Bronchial epithelial cell (primary cell): ENCODE measurements at regions not wholly inside any gene's neighbourhood (a gene's known extent, or its start where the extent isn't known, plus 50 kb on each side); places are given as distances from the start of the nearest gene placed in this dataset.
"Not testable (repeated sequence)": the region's sequence is repeated elsewhere in the genome, so short reads cannot be mapped to it uniquely, and the experiment has no call there.

Experiments used
- DNase-seq: peaks from one replicate; pipeline ENCODE4 v3.0.0-alpha.2; 2010; ENCODE audit warnings: low read depth
- FAIRE-seq: peaks from 2 replicates; lab custom pipeline; 2011; peaks lifted over from hg19 to GRCh38; lab: Jason Lieb, UNC
- H3K27me3 ChIP-seq: 2 replicates; pipeline ENCODE4 v1.5.1; 2011; ENCODE audit warnings: low read length; ENCODE audit not compliant: control insufficient read depth, insufficient read depth
- H3K36me3 ChIP-seq: 2 replicates; pipeline ENCODE4 v1.5.1; 2011; ENCODE audit warnings: low read length; ENCODE audit not compliant: control insufficient read depth, insufficient read depth
- H3K4me3 ChIP-seq: 2 replicates; pipeline ENCODE4 v1.5.1; 2011; ENCODE audit warnings: mild to moderate bottlenecking, low read depth, low read length, control low read depth
- TF ChIP-seq, protein P1 (sequence below): IDR thresholded peaks from 2 replicates; pipeline ENCODE4 v1.5.1; 2011; ENCODE audit warnings: mild to moderate bottlenecking, moderate library complexity, low read length, control low read depth, inconsistent platforms; ENCODE audit not compliant: insufficient read depth, severe bottlenecking

DNA sequence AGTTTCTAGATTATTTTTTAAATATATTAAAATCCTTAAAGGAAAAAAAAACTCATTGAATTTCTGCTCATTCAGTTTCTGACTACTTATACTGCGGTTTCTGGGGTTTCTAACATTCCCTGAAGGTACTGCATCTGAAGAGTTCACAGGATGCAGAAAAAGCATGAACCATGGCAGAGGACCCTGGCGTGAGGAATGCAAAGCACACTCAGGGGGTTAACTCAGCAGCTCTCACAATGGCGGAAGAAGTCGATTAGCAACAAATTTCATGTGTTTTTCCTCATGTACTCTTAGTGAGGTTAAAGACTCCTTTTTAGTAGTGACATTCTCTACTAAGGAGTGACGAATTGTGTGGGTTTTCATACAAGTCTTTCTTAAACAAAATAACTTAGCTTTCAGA is 975.6 kb downstream of the NCAM2 start:
- Histone ChIP-seq H3K36me3 (no peaks in the 10 kb centered on the region), H3K27me3 (no peaks in the 10 kb centered on the region), H3K4me3 (no peak overlapping the region)
- FAIRE-seq (no peak), DNase-seq (no peak)
- TF ChIP-seq, protein P1, sequence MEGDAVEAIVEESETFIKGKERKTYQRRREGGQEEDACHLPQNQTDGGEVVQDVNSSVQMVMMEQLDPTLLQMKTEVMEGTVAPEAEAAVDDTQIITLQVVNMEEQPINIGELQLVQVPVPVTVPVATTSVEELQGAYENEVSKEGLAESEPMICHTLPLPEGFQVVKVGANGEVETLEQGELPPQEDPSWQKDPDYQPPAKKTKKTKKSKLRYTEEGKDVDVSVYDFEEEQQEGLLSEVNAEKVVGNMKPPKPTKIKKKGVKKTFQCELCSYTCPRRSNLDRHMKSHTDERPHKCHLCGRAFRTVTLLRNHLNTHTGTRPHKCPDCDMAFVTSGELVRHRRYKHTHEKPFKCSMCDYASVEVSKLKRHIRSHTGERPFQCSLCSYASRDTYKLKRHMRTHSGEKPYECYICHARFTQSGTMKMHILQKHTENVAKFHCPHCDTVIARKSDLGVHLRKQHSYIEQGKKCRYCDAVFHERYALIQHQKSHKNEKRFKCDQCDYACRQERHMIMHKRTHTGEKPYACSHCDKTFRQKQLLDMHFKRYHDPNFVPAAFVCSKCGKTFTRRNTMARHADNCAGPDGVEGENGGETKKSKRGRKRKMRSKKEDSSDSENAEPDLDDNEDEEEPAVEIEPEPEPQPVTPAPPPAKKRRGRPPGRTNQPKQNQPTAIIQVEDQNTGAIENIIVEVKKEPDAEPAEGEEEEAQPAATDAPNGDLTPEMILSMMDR = no peak

DNA sequence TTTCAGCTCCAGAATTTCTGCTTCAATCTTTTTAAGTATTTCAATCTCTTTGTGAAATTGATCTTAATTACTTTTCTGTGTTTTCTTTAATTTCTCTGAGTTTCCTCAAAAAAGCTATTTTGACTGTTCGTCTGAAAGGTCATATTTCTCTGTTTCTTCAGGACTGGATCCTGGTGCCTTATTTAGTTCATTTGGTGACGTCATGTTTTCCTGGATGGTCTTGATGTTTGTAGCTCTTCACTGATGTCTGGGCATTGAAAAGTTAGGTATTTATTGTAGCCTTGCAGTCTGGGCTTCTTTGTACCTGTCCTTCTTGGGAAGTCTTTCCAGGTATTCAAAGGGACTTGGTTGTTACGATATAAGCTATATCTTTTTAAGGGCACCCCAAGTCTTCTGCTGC is 998.7 kb downstream of the NCAM2 start:
- H3K27me3 ChIP-seq = no peaks in the 10 kb centered on the region
- H3K36me3 ChIP-seq = no peaks in the 10 kb centered on the region
- TF ChIP-seq, protein P1 = no peak
- DNase-seq (no peak), FAIRE-seq (no peak)
- no peak overlapping the region for H3K4me3 ChIP-seq

DNA sequence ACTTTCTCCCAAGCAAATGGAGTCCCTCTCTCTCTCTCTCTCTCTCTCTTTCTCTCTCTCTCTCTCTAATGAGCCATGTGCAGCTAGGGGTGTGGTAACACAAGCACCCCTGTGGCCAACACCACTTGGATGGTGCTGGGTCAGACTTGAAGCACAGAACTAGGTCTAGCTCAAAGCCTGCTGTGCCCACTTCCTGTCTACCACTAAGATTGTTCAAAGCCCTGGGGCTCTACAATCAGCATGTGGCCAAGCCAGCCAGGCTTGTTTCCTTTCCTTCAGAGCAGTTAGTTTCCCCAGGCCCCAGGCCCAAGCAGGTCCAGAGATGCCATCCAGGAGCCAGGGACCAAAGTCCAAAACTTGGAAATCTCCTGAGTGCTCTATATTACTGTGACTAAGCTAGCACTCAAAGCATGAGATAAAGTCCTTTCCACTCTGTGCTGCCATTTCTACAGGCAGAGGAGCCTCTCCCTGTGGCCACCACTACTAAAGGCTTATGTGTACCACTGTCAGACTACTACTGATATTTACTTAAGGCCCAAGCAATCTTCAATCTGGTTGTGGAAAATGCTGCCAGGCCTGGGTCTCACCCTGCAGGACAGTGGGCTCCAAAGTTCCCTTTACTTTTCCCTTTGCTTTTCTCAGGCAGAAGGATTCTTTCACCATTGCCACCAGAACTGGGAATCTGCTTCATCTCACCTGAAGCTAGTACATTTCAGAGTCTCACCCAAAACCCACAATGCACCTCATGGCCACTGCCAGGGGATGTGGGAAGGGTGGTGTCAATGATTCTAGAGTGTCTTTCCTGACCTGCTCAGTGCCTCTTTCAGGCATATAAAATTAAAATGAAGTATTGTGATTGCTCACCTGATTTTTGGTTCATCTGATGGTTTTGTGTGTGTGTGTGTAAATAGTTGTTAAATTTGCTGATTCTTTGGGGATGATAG is 999.5 kb downstream of the NCAM2 start:
- no peak for FAIRE-seq
- H3K4me3 ChIP-seq = no peak overlapping the region
- DNase-seq = no peak
- no peaks in the 10 kb centered on the region for H3K27me3 ChIP-seq
- TF ChIP-seq, protein P1 = no peak
- H3K36me3 ChIP-seq = no peaks in the 10 kb centered on the region

GRCh38 chr21:22019766-22020165 is 1021.6 kb downstream of the NCAM2 start:
- TF ChIP-seq, protein P1 = no peak
- H3K27me3 ChIP-seq = no peaks in the 10 kb centered on the region
- no peaks in the 10 kb centered on the region for H3K36me3 ChIP-seq
- H3K4me3 ChIP-seq = no peak overlapping the region
- FAIRE-seq (no peak), DNase-seq (no peak)

GRCh38 chr21:22020221-22020620 is 1022.0 kb downstream of the NCAM2 start:
- no peak for DNase-seq
- TF ChIP-seq, protein P1 = no peak
- Histone ChIP-seq H3K4me3 (no peak overlapping the region), H3K36me3 (no peaks in the 10 kb centered on the region), H3K27me3 (no peaks in the 10 kb centered on the region)
- FAIRE-seq = no peak

DNA sequence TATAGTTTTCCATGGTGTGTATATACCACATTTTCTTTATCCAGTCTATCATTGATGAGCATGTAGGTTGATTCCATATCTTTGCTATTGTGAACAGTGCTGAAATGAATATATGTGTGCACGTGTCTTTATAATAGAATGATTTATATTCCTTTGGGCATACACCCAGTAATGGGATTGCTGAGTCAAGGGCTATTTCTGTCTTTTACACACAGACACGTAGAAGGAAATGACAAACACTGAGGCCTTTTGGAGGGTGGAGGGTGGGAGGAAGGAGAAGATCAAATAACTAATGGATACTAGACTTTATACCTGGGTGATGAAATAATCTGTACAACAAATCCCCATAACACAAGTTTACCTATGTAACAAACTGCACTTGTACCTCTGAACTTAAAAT is 1025.7 kb downstream of the NCAM2 start:
- H3K36me3 ChIP-seq, FAIRE-seq, DNase-seq, H3K4me3 ChIP-seq, H3K27me3 ChIP-seq: not testable (repeated sequence)
